ENCODE measurements at regions not wholly inside any gene's neighbourhood (a gene's known extent, or its start where the extent isn't known, plus 50 kb on each side); places are given as distances from the start of the nearest gene placed in this dataset.

DNA sequence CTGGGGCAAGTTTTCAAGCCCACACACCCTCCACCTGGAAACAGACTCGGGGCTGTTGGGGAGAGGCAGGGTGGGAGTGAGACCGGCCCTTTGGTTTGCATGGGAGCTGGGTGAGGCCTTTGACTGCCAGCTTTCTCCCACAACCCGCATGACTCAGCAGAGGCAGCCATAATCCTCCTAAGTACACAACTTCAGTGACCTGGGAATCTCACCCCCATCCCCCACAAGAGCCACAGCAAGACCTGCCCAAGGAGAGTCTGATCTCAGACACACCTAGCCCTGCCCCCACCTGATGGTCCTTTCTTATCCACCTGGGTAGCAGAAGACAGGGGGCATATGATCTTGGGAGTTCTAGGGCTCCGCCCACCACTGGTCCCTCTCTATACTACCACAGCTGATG, 1615.4 kb downstream of the EFNB2 start:
- TF ChIP-seq, protein P1, sequence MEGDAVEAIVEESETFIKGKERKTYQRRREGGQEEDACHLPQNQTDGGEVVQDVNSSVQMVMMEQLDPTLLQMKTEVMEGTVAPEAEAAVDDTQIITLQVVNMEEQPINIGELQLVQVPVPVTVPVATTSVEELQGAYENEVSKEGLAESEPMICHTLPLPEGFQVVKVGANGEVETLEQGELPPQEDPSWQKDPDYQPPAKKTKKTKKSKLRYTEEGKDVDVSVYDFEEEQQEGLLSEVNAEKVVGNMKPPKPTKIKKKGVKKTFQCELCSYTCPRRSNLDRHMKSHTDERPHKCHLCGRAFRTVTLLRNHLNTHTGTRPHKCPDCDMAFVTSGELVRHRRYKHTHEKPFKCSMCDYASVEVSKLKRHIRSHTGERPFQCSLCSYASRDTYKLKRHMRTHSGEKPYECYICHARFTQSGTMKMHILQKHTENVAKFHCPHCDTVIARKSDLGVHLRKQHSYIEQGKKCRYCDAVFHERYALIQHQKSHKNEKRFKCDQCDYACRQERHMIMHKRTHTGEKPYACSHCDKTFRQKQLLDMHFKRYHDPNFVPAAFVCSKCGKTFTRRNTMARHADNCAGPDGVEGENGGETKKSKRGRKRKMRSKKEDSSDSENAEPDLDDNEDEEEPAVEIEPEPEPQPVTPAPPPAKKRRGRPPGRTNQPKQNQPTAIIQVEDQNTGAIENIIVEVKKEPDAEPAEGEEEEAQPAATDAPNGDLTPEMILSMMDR (conservative IDR thresholded peaks at IDR 0.05; ENCODE audit: low read depth in 2 of 2): no peak
- TF ChIP-seq CREB1 (CRISPR knock-in tag; IDR thresholded peaks at IDR 0.05; ENCODE audit: low read depth): no peak
- no peak for TF ChIP-seq POLR2AphosphoS5 (IDR thresholded peaks at IDR 0.05; ENCODE audit: low read depth)
- TF ChIP-seq EZH2 (IDR thresholded peaks at IDR 0.05; ENCODE audit: low read depth, unreplicated experiment): no peak
- TF ChIP-seq, protein P2, sequence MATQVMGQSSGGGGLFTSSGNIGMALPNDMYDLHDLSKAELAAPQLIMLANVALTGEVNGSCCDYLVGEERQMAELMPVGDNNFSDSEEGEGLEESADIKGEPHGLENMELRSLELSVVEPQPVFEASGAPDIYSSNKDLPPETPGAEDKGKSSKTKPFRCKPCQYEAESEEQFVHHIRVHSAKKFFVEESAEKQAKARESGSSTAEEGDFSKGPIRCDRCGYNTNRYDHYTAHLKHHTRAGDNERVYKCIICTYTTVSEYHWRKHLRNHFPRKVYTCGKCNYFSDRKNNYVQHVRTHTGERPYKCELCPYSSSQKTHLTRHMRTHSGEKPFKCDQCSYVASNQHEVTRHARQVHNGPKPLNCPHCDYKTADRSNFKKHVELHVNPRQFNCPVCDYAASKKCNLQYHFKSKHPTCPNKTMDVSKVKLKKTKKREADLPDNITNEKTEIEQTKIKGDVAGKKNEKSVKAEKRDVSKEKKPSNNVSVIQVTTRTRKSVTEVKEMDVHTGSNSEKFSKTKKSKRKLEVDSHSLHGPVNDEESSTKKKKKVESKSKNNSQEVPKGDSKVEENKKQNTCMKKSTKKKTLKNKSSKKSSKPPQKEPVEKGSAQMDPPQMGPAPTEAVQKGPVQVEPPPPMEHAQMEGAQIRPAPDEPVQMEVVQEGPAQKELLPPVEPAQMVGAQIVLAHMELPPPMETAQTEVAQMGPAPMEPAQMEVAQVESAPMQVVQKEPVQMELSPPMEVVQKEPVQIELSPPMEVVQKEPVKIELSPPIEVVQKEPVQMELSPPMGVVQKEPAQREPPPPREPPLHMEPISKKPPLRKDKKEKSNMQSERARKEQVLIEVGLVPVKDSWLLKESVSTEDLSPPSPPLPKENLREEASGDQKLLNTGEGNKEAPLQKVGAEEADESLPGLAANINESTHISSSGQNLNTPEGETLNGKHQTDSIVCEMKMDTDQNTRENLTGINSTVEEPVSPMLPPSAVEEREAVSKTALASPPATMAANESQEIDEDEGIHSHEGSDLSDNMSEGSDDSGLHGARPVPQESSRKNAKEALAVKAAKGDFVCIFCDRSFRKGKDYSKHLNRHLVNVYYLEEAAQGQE (IDR thresholded peaks at IDR 0.05; ENCODE audit: unreplicated experiment): no peak
- TF ChIP-seq, protein P3, sequence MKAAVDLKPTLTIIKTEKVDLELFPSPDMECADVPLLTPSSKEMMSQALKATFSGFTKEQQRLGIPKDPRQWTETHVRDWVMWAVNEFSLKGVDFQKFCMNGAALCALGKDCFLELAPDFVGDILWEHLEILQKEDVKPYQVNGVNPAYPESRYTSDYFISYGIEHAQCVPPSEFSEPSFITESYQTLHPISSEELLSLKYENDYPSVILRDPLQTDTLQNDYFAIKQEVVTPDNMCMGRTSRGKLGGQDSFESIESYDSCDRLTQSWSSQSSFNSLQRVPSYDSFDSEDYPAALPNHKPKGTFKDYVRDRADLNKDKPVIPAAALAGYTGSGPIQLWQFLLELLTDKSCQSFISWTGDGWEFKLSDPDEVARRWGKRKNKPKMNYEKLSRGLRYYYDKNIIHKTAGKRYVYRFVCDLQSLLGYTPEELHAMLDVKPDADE (IDR thresholded peaks at IDR 0.05): no peak
- no peak for TF ChIP-seq EZH2phosphoT487 (IDR thresholded peaks at IDR 0.05; ENCODE audit: unreplicated experiment)
- TF ChIP-seq ZNF114 (CRISPR knock-in tag; IDR thresholded peaks at IDR 0.05): no peak

Data from GM23338 (cell line).